Brain microvascular endothelial cell (primary cell): ENCODE measurements at regions not wholly inside any gene's neighbourhood (a gene's known extent, or its start where the extent isn't known, plus 50 kb on each side); places are given as distances from the start of the nearest gene placed in this dataset.

Experiments
- DNase-seq: peaks from one replicate; pipeline ENCODE4 v3.0.0-alpha.2; 2020
- H3K27ac ChIP-seq: fragments of 250-450 bp; sonication (Bioruptor Pico); 2 replicates; pipeline ENCODE4 v1.5.1; 2020; ENCODE audit warnings: mild to moderate bottlenecking, moderate library complexity
- H3K27me3 ChIP-seq: fragments of 250-450 bp; sonication (Bioruptor Pico); replicated peaks from 2 replicates; pipeline ENCODE4 v1.5.1; 2020; ENCODE audit warnings: mild to moderate bottlenecking
- H3K36me3 ChIP-seq: fragments of 250-450 bp; sonication (Bioruptor Pico); replicated peaks from 2 replicates; pipeline ENCODE4 v1.5.1; 2020; ENCODE audit warnings: mild to moderate bottlenecking
- H3K4me3 ChIP-seq: 2 replicates; pipeline ENCODE4 v1.5.1; 2011; ENCODE audit warnings: low read depth, mild to moderate bottlenecking, control low read depth, low read length, moderate library complexity
- in situ Hi-C: cut with HindIII; loops from 2 replicates; pipeline ENCODE4 v1.10.0; 2017; ENCODE audit warnings: low sequenced_read_pairs, low pct_ligation_motif_present
- TF ChIP-seq, protein P1 (sequence below): IDR thresholded peaks from 2 replicates; pipeline ENCODE4 v1.5.1; 2011; ENCODE audit warnings: low read depth, mild to moderate bottlenecking, moderate library complexity, low read length, control low read depth, inconsistent platforms; ENCODE audit errors: missing control alignments

DNA sequence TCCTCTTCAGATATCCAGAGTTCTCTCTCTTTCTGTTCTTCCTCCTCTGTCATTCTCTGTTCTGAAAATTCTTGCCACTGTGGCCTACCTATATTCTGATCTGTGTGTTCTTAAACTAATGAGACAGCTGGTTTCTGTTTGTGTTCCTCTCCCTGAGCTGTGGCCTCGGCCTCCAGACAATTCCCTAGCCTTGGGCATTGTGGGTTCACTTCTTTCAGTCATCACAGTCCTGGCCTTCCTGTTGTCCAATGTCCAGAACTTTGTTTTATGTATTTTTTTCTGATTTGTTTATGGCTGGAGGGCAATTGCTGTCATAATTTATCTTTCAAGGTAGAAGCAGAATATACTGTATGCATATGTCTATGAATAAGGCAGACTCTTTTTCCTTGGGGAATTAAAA, 173.2 kb upstream of the MTPN start:
- in situ Hi-C loops = no loop called here
- Histone ChIP-seq H3K27me3 (no peaks in the 10 kb centered on the region), H3K36me3 (no peaks in the 10 kb centered on the region), H3K27ac (no peak overlapping the region), H3K4me3 (no peak overlapping the region)
- TF ChIP-seq, protein P1, sequence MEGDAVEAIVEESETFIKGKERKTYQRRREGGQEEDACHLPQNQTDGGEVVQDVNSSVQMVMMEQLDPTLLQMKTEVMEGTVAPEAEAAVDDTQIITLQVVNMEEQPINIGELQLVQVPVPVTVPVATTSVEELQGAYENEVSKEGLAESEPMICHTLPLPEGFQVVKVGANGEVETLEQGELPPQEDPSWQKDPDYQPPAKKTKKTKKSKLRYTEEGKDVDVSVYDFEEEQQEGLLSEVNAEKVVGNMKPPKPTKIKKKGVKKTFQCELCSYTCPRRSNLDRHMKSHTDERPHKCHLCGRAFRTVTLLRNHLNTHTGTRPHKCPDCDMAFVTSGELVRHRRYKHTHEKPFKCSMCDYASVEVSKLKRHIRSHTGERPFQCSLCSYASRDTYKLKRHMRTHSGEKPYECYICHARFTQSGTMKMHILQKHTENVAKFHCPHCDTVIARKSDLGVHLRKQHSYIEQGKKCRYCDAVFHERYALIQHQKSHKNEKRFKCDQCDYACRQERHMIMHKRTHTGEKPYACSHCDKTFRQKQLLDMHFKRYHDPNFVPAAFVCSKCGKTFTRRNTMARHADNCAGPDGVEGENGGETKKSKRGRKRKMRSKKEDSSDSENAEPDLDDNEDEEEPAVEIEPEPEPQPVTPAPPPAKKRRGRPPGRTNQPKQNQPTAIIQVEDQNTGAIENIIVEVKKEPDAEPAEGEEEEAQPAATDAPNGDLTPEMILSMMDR = no peak
- no peak for DNase-seq

DNA sequence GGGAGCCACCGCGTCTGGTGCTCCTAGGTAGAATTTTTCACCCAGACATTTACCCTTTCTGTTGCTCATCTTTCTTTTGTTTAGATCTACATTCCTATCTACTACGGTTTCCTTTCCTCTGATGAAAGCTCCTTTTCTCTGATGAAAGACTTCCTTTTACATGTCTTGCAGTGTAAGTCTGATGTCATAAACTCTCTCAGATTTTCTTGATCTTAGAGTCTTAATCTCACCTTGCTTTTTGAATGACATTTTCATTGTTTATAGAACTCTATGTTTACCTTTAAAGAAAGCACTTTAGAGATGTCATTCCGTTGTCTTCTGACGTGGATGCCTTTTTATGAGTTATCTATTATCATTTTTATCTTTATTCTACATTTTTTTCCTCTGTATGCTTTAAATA, 171.8 kb upstream of the MTPN start:
- in situ Hi-C loops = no loop called here
- DNase-seq = no peak
- no peaks in the 10 kb centered on the region for H3K27me3 ChIP-seq
- TF ChIP-seq, protein P1 = no peak
- no peak overlapping the region for H3K27ac ChIP-seq
- H3K36me3 ChIP-seq = no peaks in the 10 kb centered on the region
- H3K4me3 ChIP-seq = no peak overlapping the region

DNA sequence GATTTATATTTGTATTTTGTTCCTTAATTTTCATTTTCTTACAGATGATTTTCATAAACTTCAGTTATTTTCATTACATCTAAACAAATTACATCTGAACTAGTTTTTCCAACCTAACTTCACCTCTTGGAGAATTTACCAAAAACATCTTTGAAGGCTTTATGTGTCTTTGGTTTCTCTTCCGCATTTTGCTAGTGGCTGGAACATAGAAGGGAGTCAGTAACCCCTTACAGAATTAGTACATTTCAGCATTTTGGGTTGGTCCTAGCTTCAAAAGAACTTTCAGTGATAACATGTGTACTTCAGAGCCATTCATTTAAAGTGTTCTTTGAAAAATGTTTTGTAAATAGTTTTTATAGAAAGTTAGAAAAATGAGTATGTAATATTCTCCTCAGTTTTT, 169.8 kb upstream of the MTPN start:
- H3K27me3 ChIP-seq = no peaks in the 10 kb centered on the region
- TF ChIP-seq, protein P1 = no peak
- in situ Hi-C loops = no loop called here

DNA sequence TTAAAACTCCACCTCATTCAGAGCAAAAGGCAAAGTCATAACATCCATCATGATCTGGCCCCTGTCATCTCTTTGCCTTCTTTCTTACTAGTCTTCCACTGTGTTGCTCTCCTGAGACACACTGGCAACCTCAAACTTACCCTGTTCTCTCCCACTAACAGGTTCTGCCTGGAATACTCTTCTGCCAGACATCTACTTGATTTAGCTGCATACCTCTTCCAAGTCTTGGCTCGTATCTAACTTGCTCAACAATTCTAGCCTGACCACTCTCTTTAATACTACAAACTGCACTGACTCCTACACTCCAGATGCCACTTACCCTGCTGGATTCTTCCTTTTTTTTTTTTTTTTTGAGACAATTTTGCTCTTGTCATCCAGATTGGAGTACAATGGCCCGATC, 167.0 kb upstream of the MTPN start:
- H3K27me3 ChIP-seq = no peaks in the 10 kb centered on the region
- in situ Hi-C loops = no loop called here
- TF ChIP-seq, protein P1 = no peak
- H3K27ac ChIP-seq = no peak overlapping the region
- no peaks in the 10 kb centered on the region for H3K36me3 ChIP-seq
- H3K4me3 ChIP-seq = no peak overlapping the region
- DNase-seq = no peak

More for the DNA sequence above, 169.8 kb upstream of the MTPN start:
- Histone ChIP-seq H3K36me3 (no peaks in the 10 kb centered on the region), H3K27ac (no peak overlapping the region), H3K4me3 (no peak overlapping the region)
- no peak for DNase-seq

DNA sequence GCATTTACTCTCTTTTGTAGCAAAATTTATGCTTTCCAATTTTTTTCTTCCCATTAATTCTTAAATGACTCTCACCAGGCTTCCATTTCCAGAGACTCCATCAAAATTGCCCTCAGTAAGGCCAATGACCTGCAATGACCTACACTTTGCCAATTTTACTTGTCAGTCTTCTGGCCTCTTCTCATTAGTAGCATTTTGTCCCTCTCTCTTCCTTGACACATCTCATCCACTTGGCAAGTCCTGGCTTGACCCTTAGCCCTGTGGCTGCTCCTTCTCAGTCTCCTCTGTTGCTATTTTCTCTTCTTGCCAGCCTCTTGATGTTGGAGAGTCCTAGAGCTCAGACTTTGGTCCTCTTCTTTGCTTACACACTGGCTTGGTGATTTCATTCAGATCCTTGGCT, 166.1 kb upstream of the MTPN start:
- TF ChIP-seq, protein P1 = no peak
- in situ Hi-C loops = no loop called here
- no peak for DNase-seq
- Histone ChIP-seq H3K27me3 (no peaks in the 10 kb centered on the region), H3K27ac (no peak overlapping the region), H3K4me3 (no peak overlapping the region), H3K36me3 (no peaks in the 10 kb centered on the region)

DNA sequence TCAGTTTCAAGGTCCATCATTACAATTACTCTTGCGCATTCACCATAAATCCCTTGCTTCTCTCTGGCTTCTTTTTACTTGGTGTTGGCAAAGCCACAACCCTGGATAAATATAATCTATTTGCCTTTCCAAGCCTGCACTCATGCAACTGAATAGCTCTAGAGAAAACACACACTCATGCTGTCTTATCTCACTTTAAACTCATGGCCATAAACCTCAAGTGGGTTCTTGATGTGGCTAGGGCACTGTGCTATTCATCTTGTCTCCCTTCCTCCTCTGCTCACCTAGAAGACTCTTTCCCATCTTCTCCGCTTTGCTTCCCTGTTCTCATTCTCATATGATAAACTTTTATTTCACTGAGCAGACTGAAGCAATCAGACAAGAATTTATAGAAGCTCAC, 165.4 kb upstream of the MTPN start:
- no peaks in the 10 kb centered on the region for H3K36me3 ChIP-seq
- no peak for DNase-seq
- H3K27ac ChIP-seq = no peak overlapping the region
- no peak overlapping the region for H3K4me3 ChIP-seq
- TF ChIP-seq, protein P1 = no peak
- H3K27me3 ChIP-seq = no peaks in the 10 kb centered on the region
- in situ Hi-C loops = no loop called here
